Activated T-helper 1 cell treated with anti-CD3 and anti-CD28 coated beads, Interleukin-12 subunit alpha, Interleukin-12 subunit beta, Interleukin-2, Interleukin-4 antibody, amounts not matched to agents 30 ng/mL and 10 ng/mL and 1 ng/mL, durations not matched to agents 14 hours and 24 hours and 36 hours (primary cell): ENCODE measurements at regions not wholly inside any gene's neighbourhood (a gene's known extent, or its start where the extent isn't known, plus 50 kb on each side); places are given as distances from the start of the nearest gene placed in this dataset.

Experiments used
- DNase-seq: peaks from one replicate; pipeline ENCODE4 v3.0.0; 2021; ENCODE audit warnings: low spot score
- H3K27ac Mint-ChIP-seq: one replicate; pipeline ENCODE4 v1.8.0; 2021; ENCODE audit warnings: mild to moderate bottlenecking, mixed read lengths
- H3K27me3 Mint-ChIP-seq: one replicate; pipeline ENCODE4 v1.8.0; 2022; ENCODE audit warnings: mild to moderate bottlenecking, moderate library complexity, mixed read lengths; ENCODE audit not compliant: insufficient read depth
- H3K36me3 Mint-ChIP-seq: one replicate; pipeline ENCODE4 v1.8.0; 2021; ENCODE audit warnings: low read depth, mixed read lengths
- H3K4me1 Mint-ChIP-seq: one replicate; pipeline ENCODE4 v1.8.0; 2021; ENCODE audit warnings: low read depth, mixed read lengths
- H3K4me3 Mint-ChIP-seq: one replicate; pipeline ENCODE4 v1.8.0; 2021; ENCODE audit warnings: mild to moderate bottlenecking, moderate library complexity, mixed read lengths
- H3K9me3 Mint-ChIP-seq: one replicate; pipeline ENCODE4 v1.8.0; 2021; ENCODE audit warnings: mixed read lengths
- intact Hi-C: fragments of 100-400 bp; cut with micrococcal nuclease; formaldehyde crosslinking; loops from one replicate; pipeline ENCODE4 v1.15.1; 2024

DNA sequence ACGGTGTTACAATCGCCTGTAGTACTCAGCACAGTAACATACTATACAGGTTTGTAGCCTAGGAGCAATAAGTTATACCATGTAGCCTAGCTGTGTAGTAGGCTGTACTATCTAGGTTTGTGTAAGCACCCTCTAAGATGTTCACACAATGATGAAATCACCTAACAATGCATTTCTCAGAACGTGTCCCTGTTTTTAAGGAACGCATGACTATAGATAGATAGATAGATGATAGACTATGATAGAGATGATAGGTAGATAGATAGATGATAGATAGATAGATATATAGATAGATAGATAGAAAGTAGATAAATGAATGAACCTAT, 203.9 kb downstream of the FAM76B start:
- intact Hi-C loops: loop anchor here (2.0 kb wide), 2 partner anchors 15 to 35 kb away; no protein-coding TSS in a partner anchor
- Mint-ChIP-seq H3K4me3 (no peak overlapping the region), H3K27ac (no peak overlapping the region), H3K4me1 (peaks cover 32% of the 10 kb centered on the region), H3K9me3 (peaks cover 19% of the 10 kb centered on the region), H3K36me3 (peaks cover 7% of the 10 kb centered on the region), H3K27me3 (no peaks in the 10 kb centered on the region)
- no peak for DNase-seq

GRCh38 chr11:95585069-95585751, 204.4 kb downstream of the FAM76B start:
- DNase-seq: no peak
- Mint-ChIP-seq H3K9me3 (peaks cover 19% of the 10 kb centered on the region), H3K36me3 (peaks cover 8% of the 10 kb centered on the region), H3K27ac (peak overlapping the region; percentile 51), H3K4me1 (peaks cover 32% of the 10 kb centered on the region), H3K27me3 (no peaks in the 10 kb centered on the region), H3K4me3 (peak overlapping the region; percentile 41)
- intact Hi-C loops: loop anchor here (2.0 kb wide), 2 partner anchors 16 to 36 kb away; no protein-coding TSS in a partner anchor

- peaks cover 34% of the 10 kb centered on the region for H3K4me1 Mint-ChIP-seq
- H3K4me3 Mint-ChIP-seq: no peak overlapping the region
- H3K27ac Mint-ChIP-seq: peak overlapping the region; percentile 10
- H3K9me3 Mint-ChIP-seq: peaks cover 21% of the 10 kb centered on the region
- no peak for DNase-seq
- peaks cover 9% of the 10 kb centered on the region for H3K36me3 Mint-ChIP-seq
- H3K27me3 Mint-ChIP-seq: no peaks in the 10 kb centered on the region
- intact Hi-C loops: loop anchor here (1.0 to 2.0 kb wide), 5 partner anchors 16 to 115 kb away; no protein-coding TSS in a partner anchor
Measured at GRCh38 chr11:95584589-95584988, 205.0 kb downstream of the FAM76B start.

- intact Hi-C loops: loop anchor here (1.0 to 2.0 kb wide), 5 partner anchors 17 to 115 kb away; no protein-coding TSS in a partner anchor
- peaks cover 37% of the 10 kb centered on the region for H3K4me1 Mint-ChIP-seq
- peaks cover 24% of the 10 kb centered on the region for H3K9me3 Mint-ChIP-seq
- H3K36me3 Mint-ChIP-seq: peaks cover 10% of the 10 kb centered on the region
- no peak overlapping the region for H3K4me3 Mint-ChIP-seq
- H3K27me3 Mint-ChIP-seq: no peaks in the 10 kb centered on the region
- DNase-seq: no peak
- H3K27ac Mint-ChIP-seq: peak overlapping the region; percentile 80
Measured at GRCh38 chr11:95584180-95584579, 205.4 kb downstream of the FAM76B start.

DNA sequence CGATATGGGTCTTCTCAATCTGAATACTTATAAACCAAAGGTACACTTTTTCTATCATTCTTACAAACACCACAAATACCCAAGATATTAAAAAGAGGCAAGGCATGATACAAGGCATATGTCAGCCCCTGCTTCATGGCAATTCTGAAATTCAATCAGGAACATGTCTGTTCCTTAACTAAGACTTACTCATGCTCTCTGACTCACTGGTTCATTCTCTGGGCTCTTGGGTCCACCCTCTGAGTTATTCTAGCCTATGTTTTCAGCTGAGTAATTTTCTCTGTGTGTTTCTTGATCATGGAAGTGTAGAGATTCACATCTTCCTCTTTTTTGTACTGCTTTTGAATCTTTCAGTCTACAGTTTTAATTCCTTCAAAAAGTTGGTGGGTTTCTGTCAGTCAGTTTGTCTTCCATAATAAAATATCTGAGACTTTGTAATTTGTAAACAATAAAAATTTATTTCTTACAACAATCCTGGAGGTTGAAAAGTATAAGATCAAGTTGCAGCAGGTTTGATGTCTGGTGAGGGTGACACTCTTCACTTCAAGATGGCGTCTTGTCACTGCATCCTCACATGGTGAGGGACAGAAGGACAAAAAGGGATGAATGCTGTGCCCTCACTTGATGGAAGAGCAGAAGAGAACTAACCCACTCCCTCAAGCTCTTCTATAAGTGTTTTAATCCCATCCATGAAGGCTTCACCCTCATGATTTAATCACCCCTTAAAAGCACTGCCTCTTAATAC, 211.7 kb downstream of the FAM76B start:
- no peak for DNase-seq
- Mint-ChIP-seq H3K36me3 (peaks cover 5% of the 10 kb centered on the region), H3K4me1 (peaks cover 15% of the 10 kb centered on the region), H3K27me3 (no peaks in the 10 kb centered on the region), H3K4me3 (no peak overlapping the region), H3K9me3 (peaks cover 17% of the 10 kb centered on the region), H3K27ac (no peak overlapping the region)
- intact Hi-C loops: no loop called here

- intact Hi-C loops: no loop called here
- no peak overlapping the region for H3K4me3 Mint-ChIP-seq
Measured at GRCh38 chr11:95576146-95576845, 213.3 kb downstream of the FAM76B start.

DNA sequence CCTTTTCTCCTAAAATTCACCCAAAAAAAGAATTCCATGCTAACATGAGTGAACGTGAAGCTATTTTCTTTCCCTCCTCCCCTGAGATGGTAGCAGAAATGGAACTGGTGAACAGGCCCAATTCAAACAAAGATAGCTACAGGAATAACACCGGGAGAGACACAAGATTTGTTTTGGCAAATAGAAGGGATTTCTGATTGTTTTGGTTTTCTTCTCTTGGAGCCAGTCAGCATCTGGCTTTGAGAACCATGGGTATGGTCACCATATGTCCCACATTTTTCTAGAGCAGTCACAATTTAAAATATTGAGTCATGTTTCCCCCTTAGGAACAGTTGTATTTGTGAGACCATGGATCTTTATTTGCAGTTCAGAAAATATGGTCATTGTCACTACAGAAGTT, 214.1 kb downstream of the FAM76B start:
- DNase-seq: no peak
- no peaks in the 10 kb centered on the region for H3K27me3 Mint-ChIP-seq
- no peak overlapping the region for H3K27ac Mint-ChIP-seq
- peaks cover 5% of the 10 kb centered on the region for H3K36me3 Mint-ChIP-seq
- intact Hi-C loops: no loop called here
- peaks cover 24% of the 10 kb centered on the region for H3K4me1 Mint-ChIP-seq
- no peak overlapping the region for H3K4me3 Mint-ChIP-seq
- H3K9me3 Mint-ChIP-seq: peaks cover 14% of the 10 kb centered on the region

More at GRCh38 chr11:95576146-95576845, 213.3 kb downstream of the FAM76B start:
- Mint-ChIP-seq H3K36me3 (peaks cover 3% of the 10 kb centered on the region), H3K9me3 (peaks cover 14% of the 10 kb centered on the region), H3K27ac (no peak overlapping the region), H3K4me1 (peaks cover 16% of the 10 kb centered on the region), H3K27me3 (no peaks in the 10 kb centered on the region)
- DNase-seq: no peak

GRCh38 chr11:95571718-95572260, 217.8 kb downstream of the FAM76B start:
- DNase-seq: no peak
- intact Hi-C loops: no loop called here
- H3K27ac Mint-ChIP-seq: no peak overlapping the region

GRCh38 chr11:95570845-95571244, 218.7 kb downstream of the FAM76B start:
- Mint-ChIP-seq H3K4me3 (no peak overlapping the region), H3K27ac (no peak overlapping the region), H3K4me1 (peaks cover 9% of the 10 kb centered on the region), H3K36me3 (peaks cover 4% of the 10 kb centered on the region), H3K27me3 (no peaks in the 10 kb centered on the region), H3K9me3 (peaks cover 24% of the 10 kb centered on the region)
- DNase-seq: no peak
- intact Hi-C loops: no loop called here

More at GRCh38 chr11:95571718-95572260, 217.8 kb downstream of the FAM76B start:
- Mint-ChIP-seq H3K36me3 (peaks cover 4% of the 10 kb centered on the region), H3K4me3 (no peak overlapping the region), H3K9me3 (peaks cover 24% of the 10 kb centered on the region), H3K4me1 (peaks cover 9% of the 10 kb centered on the region), H3K27me3 (no peaks in the 10 kb centered on the region)

GRCh38 chr11:95569207-95569606, 220.4 kb downstream of the FAM76B start:
- Mint-ChIP-seq H3K27ac (no peak overlapping the region), H3K4me1 (peaks cover 18% of the 10 kb centered on the region), H3K27me3 (no peaks in the 10 kb centered on the region), H3K36me3 (peaks cover 4% of the 10 kb centered on the region), H3K4me3 (no peak overlapping the region), H3K9me3 (peaks cover 24% of the 10 kb centered on the region)
- DNase-seq: no peak
- intact Hi-C loops: no loop called here

DNA sequence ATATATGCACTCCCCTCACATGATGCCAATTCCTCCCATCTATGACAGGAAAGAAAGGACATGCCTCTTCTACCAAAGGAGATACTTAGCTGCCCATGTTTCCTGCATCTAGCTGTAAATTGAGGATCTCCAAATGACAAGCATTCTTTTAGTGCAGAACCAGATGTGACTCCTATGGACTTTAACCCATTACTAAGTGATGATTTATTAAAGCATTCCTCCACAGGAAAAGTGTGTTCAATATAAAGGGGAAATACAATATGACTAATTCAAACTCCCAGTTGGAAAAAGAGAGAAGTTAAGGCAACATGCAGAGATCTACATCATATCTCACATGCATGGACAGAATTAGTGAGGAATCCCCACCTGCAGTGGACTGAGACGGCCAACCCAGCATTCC, 221.3 kb downstream of the FAM76B start:
- Mint-ChIP-seq H3K36me3 (peaks cover 4% of the 10 kb centered on the region), H3K27me3 (no peaks in the 10 kb centered on the region), H3K27ac (no peak overlapping the region), H3K4me1 (peaks cover 27% of the 10 kb centered on the region), H3K4me3 (no peak overlapping the region), H3K9me3 (peaks cover 24% of the 10 kb centered on the region)
- no peak for DNase-seq
- intact Hi-C loops: no loop called here

GRCh38 chr11:95567685-95568084, 221.9 kb downstream of the FAM76B start:
- peaks cover 33% of the 10 kb centered on the region for H3K4me1 Mint-ChIP-seq
- no peaks in the 10 kb centered on the region for H3K27me3 Mint-ChIP-seq
- intact Hi-C loops: no loop called here
- H3K9me3 Mint-ChIP-seq: peaks cover 24% of the 10 kb centered on the region
- H3K36me3 Mint-ChIP-seq: peaks cover 4% of the 10 kb centered on the region
- no peak overlapping the region for H3K4me3 Mint-ChIP-seq
- no peak overlapping the region for H3K27ac Mint-ChIP-seq
- DNase-seq: no peak
